Aorta (tissue), 5 donors: ENCODE measurements at regions not wholly inside any gene's neighbourhood (a gene's known extent, or its start where the extent isn't known, plus 50 kb on each side); places are given as distances from the start of the nearest gene placed in this dataset.

Experiments
- ATAC-seq: fragments of 200-7000 bp; cut with Tn5 transposase; one replicate; pipeline ENCODE4 v1.9.1; 2022; ENCODE audit warnings: moderate library complexity; ENCODE audit not compliant: low FRiP score
- DNase-seq, 2 donors: peaks; one replicate each; pipeline ENCODE4 v3.0.0-alpha.2; 2020
- H3K27ac ChIP-seq, 2 donors: one replicate each; pipeline ENCODE4 v1.5.1; 2013; ENCODE audit warnings: low read length in 2 of 2, mild to moderate bottlenecking in 2 of 2, moderate library complexity in 2 of 2, control low read depth in 1 of 2, inconsistent platforms in 1 of 2, low read depth in 1 of 2
- H3K27me3 ChIP-seq, 2 donors: one replicate each; pipeline ENCODE4 v1.6.1; 2013; ENCODE audit warnings: control low read depth in 1 of 2, low read length in 1 of 2, mild to moderate bottlenecking in 1 of 2, moderate library complexity in 1 of 2; ENCODE audit not compliant: insufficient read depth in 2 of 2, control insufficient read depth in 1 of 2
- H3K36me3 ChIP-seq, 2 donors: one replicate each; pipeline ENCODE4 v1.6.1; 2013; ENCODE audit warnings: control low read depth in 1 of 2, low read length in 1 of 2, mild to moderate bottlenecking in 1 of 2; ENCODE audit not compliant: insufficient read depth in 2 of 2, control insufficient read depth in 1 of 2
- H3K4me1 ChIP-seq, 2 donors: one replicate each; pipeline ENCODE4 v1.6.1; 2013; ENCODE audit warnings: low read length in 2 of 2, control low read depth in 1 of 2, mild to moderate bottlenecking in 1 of 2, moderate library complexity in 1 of 2; ENCODE audit not compliant: insufficient read depth in 2 of 2, control insufficient read depth in 1 of 2
- H3K4me3 ChIP-seq, 2 donors: one replicate each; pipeline ENCODE4 v1.5.1; 2013; ENCODE audit warnings: low read length in 2 of 2, control low read depth in 1 of 2, mild to moderate bottlenecking in 1 of 2
- H3K9me3 ChIP-seq: one replicate; pipeline ENCODE4 v1.6.1; 2013; ENCODE audit warnings: mild to moderate bottlenecking, low read length; ENCODE audit not compliant: control insufficient read depth
- whole genome bisulfite sequencing, 2 donors: extraction: QIAGEN DNeasy Blood & Tissue Kit; methylation state at CpG; one replicate each; pipeline ENCODE4 v1.1.7; 2013; 5-methylcytosine and 5-hydroxymethylcytosine counted together
- intact Hi-C, 2 donors: fragments of 100-400 bp; cut with DNase I; formaldehyde crosslinking; loops; one replicate each; pipeline versions ENCODE4 v1.14.2 to v1.15.0; 2022
- donor health status: healthy with polysubstance abuse.
- donor health status: Bipolar disorder and iron deficiency.
- donor health status: DM: no; HTN: no; CAD: no.
- donor health status: DM: no; HTN: no; CAD: no.
- donor health status: DM: yes; HTN: yes; CAD: no.

DNA sequence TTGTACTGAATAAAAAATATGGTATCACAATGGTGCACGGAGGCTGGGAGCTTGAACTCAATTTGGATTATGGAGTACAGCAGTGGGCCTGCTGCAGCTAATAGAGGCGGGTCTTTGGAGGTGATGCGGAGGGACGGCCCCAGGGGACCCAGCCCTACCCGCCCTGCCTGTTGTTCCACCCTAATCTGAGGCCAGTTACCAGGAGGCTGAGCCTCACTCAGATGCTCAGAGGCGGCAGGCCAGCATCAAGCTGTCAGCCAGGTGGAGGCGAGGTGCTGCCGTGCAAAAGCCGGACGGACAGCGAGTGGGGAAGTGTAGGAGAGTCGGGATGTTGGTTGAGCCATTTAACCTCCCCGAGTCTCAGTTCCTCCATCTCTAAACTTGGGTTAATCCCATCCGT lies 218.5 kb upstream of the RGMA start:
- H3K4me3 ChIP-seq: no peak overlapping the region
- 92 to 93% methylated on average over 14 of the region's 14 CpGs for WGBS, 2 donors
- intact Hi-C loops: no loop called here
- DNase-seq (no peak), ATAC-seq (no peak)
- no peaks in the 10 kb centered on the region for H3K27me3 ChIP-seq
- no peaks in the 10 kb centered on the region for H3K36me3 ChIP-seq
- H3K4me1 ChIP-seq: no peaks in the 10 kb centered on the region
- H3K9me3 ChIP-seq: no peaks in the 10 kb centered on the region
- H3K27ac ChIP-seq: no peak overlapping the region

DNA sequence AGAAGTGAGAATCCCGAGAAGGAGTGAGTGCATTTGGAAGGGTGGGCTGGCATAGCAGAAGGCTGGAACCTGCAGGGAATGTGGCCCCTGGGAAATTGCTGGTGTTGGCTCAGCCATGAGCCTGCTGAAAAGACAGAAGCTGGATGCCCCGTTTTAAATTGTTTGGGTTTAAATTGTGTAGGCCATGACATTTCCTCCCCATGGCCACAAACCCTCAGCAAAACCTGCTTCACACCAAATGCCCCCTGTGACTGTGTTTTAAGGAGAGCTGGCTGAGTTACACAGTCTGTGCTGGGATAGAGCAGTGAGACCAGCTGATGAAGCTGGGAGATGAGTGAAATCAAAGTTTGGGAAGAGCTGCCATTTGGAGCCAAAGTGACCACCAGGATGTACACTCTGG lies 216.3 kb upstream of the RGMA start:
- Histone ChIP-seq H3K4me1 (no peaks in the 10 kb centered on the region), H3K27me3 (no peaks in the 10 kb centered on the region), H3K36me3 (no peaks in the 10 kb centered on the region), H3K9me3 (no peaks in the 10 kb centered on the region), H3K27ac (no peak overlapping the region), H3K4me3 (no peak overlapping the region)
- ATAC-seq (no peak), DNase-seq (no peak)
- intact Hi-C loops: no loop called here
- 57 to 59% methylated on average over 2 of the region's 2 CpGs for WGBS, 2 donors

DNA sequence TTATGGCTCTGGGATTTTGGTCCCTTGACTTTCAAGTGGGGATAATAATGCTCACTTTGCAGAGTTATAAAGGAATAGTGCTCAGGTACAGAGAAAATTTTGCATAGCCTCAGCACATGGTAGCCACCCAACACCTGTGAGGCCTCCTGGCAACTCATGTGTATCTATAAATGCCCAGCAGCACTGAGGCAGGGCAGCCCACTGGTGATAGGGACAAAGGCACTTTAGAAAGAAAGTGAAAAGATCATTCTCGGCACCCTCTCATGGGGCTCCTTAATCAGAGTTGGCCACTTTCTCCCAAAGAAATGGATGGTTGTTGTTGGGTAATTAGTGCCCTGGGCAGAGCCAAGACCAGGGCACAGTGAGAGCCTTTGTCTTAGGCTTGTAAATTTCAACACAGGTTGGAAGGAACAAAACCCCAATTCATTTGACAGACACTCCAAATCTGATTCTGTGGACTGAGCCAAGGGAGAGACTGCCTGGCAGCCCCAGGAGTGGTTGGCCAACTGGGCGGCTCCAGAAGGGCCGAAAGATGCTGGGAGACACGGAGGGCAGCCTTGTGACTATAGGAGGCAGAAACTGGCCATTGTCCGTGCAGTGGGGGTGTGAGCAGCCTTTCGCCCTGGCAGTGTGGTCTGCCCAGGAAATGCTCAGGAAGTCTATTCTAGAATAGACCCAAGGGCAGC lies 213.2 kb upstream of the RGMA start:
- intact Hi-C loops: no loop called here
- Histone ChIP-seq H3K27me3 (no peaks in the 10 kb centered on the region), H3K36me3 (no peaks in the 10 kb centered on the region), H3K4me1 (no peaks in the 10 kb centered on the region), H3K27ac (no peak overlapping the region), H3K9me3 (no peaks in the 10 kb centered on the region), H3K4me3 (no peak overlapping the region)
- WGBS, 2 donors: 30 to 43% methylated on average over 6 of the region's 6 CpGs
- ATAC-seq (no peak), DNase-seq (no peak)

DNA sequence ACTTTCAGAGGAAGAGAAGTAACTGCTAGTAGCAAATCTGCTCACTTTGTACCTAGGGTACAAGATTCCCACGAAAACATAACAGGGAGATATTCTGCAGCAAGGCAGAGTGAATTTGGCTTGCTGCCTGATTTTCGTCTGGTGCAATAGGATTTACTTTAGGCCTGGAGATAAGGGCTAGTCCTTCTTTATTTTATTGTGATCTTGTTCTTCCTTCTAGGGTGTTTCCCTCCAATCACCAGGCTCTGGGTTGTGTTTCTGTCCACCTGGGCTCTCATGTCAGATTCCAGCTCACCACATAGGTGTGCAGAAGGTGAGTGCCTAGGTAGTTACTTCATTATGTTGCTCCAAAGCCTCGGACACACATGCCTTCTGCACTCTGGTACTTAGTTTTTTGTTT lies 211.8 kb upstream of the RGMA start:
- no peak for ATAC-seq
- Histone ChIP-seq H3K4me3 (no peak overlapping the region), H3K36me3 (no peaks in the 10 kb centered on the region), H3K4me1 (no peaks in the 10 kb centered on the region), H3K27ac (no peak overlapping the region), H3K9me3 (no peaks in the 10 kb centered on the region), H3K27me3 (no peaks in the 10 kb centered on the region)
- no peak for DNase-seq
- 38 to 52% methylated on average over 3 of the region's 3 CpGs for WGBS, 2 donors
- intact Hi-C loops: no loop called here

DNA sequence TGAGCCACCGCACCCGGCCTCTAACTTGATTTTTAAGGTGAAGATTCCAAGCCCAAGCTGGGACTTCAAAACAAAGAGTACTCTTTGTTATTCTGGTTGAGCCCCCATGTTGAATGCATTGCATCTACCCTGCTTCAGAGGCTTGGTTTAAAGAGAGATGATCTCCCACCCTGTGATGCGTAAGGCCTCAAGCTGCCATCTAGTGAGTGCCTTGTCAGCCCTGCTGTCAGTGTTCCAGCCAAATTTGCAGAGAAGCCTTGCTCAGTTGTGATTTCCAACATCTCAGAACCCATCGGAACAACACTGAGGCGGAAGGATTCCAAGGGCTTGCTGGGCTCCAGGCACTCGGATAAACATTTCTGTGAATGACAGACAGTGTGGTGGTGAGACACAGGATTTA lies 210.7 kb upstream of the RGMA start:
- no peak for DNase-seq
- 97 to 98% methylated on average over 6 of the region's 6 CpGs for WGBS, 2 donors
- intact Hi-C loops: no loop called here
- no peak overlapping the region for H3K27ac ChIP-seq
- no peak overlapping the region for H3K4me3 ChIP-seq
- no peaks in the 10 kb centered on the region for H3K9me3 ChIP-seq
- H3K36me3 ChIP-seq: no peaks in the 10 kb centered on the region
- no peaks in the 10 kb centered on the region for H3K4me1 ChIP-seq
- no peaks in the 10 kb centered on the region for H3K27me3 ChIP-seq
- ATAC-seq: no peak

DNA sequence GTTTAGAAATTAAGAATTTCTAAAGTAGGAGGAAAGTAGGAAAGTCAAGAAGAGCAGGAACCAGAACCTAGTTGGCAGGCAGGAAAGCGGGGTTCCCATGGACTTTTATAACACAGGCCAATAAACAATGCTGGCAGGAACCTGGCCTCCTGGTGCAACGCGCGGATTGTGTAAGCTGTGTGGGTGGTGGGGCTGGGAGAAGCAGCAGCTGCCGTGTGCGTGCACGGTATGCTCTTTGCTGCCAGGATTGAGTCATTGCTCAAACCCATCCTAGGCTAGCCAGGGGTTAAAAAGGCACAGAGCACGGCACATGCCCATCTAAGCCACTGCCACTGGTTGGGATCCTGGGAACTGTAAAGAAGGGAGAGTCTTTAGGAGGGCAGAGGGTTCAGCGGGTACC lies 209.9 kb upstream of the RGMA start:
- WGBS, 2 donors: 89 to 90% methylated on average over 9 of the region's 9 CpGs
- DNase-seq (no peak), ATAC-seq (no peak)
- H3K27ac ChIP-seq: no peak overlapping the region
- no peaks in the 10 kb centered on the region for H3K4me1 ChIP-seq
- H3K27me3 ChIP-seq: no peaks in the 10 kb centered on the region
- H3K9me3 ChIP-seq: no peaks in the 10 kb centered on the region
- no peaks in the 10 kb centered on the region for H3K36me3 ChIP-seq
- intact Hi-C loops: no loop called here
- H3K4me3 ChIP-seq: no peak overlapping the region

DNA sequence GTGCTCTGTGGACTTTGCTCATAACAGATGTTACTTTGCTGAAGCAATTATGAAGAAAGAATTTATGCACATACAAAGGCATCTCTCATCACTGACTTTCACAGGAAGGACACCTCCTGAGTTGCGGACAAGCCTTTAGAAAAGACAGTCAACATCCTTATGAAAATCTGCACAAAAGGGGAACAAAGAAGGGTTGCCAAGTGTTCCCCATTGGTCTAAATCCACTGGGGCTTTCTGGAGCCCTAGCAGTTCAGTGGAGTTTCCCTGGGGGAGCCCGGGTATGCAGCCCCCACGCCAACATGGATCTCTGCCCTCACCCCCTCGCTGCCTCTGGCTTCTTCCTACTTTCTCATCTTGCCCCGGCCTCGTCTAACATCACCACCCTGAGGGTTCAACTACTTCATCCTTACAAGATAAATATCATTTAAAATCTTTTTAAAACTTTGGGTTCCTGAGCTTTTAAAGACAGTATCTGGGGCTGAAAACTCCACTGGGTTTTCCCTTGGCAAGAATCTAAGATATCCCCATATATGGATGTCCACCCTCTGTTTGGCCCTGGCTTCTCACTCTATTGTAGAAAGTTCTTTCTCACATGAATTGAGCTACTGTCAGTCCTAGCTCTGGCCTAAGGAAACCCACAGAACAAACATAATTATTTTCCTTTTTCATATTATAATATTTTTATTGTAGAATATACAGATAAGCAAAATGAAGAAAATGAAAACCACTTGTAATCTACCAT lies 207.9 kb upstream of the RGMA start:
- ATAC-seq: no peak
- intact Hi-C loops: no loop called here
- no peaks in the 10 kb centered on the region for H3K9me3 ChIP-seq
- no peak for DNase-seq
- no peaks in the 10 kb centered on the region for H3K36me3 ChIP-seq
- H3K27me3 ChIP-seq: no peaks in the 10 kb centered on the region
- 44 to 55% methylated on average over 6 of the region's 6 CpGs for WGBS, 2 donors
- H3K4me3 ChIP-seq: no peak overlapping the region
- no peaks in the 10 kb centered on the region for H3K4me1 ChIP-seq
- no peak overlapping the region for H3K27ac ChIP-seq

DNA sequence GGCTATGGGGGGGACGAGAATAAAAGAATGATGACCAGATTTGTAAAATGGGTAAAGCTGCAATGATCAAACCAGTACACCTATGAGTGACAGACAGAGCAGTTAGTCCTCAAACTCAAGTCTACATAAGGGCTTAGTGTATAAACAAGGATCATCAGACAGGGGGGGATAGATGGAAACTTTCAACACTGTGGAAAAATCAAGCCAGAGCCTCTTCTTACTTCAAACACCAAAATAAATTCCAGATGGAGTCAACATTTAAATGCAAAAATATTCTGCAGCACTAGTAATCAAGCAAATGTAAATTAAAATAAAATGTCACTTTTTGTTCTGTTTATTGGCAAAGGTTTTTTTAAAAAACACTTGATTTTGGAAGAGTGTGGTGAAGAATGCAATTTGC lies 205.9 kb upstream of the RGMA start:
- Histone ChIP-seq H3K27me3 (no peaks in the 10 kb centered on the region), H3K36me3 (no peaks in the 10 kb centered on the region), H3K4me3 (no peak overlapping the region), H3K4me1 (no peaks in the 10 kb centered on the region), H3K27ac (no peak overlapping the region), H3K9me3 (no peaks in the 10 kb centered on the region)
- WGBS, 2 donors: 97% methylated on average over 1 of the region's 1 CpG
- DNase-seq (no peak), ATAC-seq (no peak)
- intact Hi-C loops: no loop called here

DNA sequence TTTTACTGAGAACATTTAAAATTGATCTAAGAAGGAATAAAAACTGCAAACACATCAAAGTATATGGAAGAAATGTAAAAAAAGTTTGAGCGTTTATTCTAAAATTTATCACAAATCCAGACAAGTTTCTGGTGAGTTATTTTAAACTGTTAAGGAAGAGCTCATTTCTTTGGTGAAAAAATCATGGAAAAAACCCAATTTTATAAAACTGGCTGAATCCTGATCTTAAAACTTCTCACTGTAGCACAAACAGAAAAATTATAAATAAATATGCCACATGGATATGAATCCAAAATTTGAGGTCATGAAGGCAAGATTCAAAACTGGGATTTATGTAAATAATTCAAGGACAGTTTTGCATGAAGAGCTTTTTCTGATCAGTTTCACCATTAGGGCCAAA lies 205.1 kb upstream of the RGMA start:
- WGBS, 2 donors: 34% methylated on average over 1 of the region's 1 CpG
- intact Hi-C loops: no loop called here
- Histone ChIP-seq H3K9me3 (no peaks in the 10 kb centered on the region), H3K4me1 (no peaks in the 10 kb centered on the region), H3K4me3 (no peak overlapping the region), H3K27ac (no peak overlapping the region), H3K27me3 (no peaks in the 10 kb centered on the region), H3K36me3 (no peaks in the 10 kb centered on the region)
- DNase-seq: no peak
- ATAC-seq: no peak
